Esophagus mucosa (tissue), 1 donor: ENCODE measurements at regions not wholly inside any gene's neighbourhood (a gene's known extent, or its start where the extent isn't known, plus 50 kb on each side); places are given as distances from the start of the nearest gene placed in this dataset.

Experiments used
- ATAC-seq: fragments of 200-7000 bp; cut with Tn5 transposase; one replicate; pipeline ENCODE4 v1.9.1; 2020
- donor health status: DM: yes; HTN: yes; CAD: no.

- no peak for ATAC-seq
These were observed 53.0 kb upstream of the CORO2B start for GRCh38 chr15:68525815-68526214.

- no peak for ATAC-seq
These were observed 52.5 kb upstream of the CORO2B start for GRCh38 chr15:68526269-68526668.

- ATAC-seq = no peak
These were observed 52.0 kb upstream of the CORO2B start for GRCh38 chr15:68526784-68527183.

GRCh38 chr15:68528626-68529290, 50.0 kb upstream of the CORO2B start:
- no peak for ATAC-seq
